ENCODE measurements at regions not wholly inside any gene's neighbourhood (a gene's known extent, or its start where the extent isn't known, plus 50 kb on each side); places are given as distances from the start of the nearest gene placed in this dataset.

DNA sequence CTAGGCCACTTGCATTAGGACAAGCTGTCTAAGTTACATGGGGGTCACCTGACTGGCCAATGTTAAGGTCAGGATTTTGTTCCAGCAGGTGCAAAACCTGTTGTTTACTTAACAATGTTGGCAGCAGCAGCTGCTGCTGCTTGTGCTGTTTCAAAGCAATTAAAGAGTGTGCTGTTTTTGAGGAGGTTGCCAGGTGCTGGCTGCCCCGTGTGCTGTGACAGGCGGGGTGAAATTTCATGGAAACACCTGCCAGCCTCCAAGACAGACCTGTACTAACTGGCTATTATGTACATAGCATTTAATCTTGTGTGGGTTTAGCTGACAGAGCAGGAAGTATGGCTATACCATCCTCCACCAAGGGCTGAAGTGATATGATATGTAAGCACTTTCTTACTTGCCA lies 224.9 kb downstream of the ASXL3 start:
- H3K4me3 ChIP-seq, result no peak overlapping the region
- H3K27ac ChIP-seq, result no peak overlapping the region
- TF ChIP-seq, protein P1, sequence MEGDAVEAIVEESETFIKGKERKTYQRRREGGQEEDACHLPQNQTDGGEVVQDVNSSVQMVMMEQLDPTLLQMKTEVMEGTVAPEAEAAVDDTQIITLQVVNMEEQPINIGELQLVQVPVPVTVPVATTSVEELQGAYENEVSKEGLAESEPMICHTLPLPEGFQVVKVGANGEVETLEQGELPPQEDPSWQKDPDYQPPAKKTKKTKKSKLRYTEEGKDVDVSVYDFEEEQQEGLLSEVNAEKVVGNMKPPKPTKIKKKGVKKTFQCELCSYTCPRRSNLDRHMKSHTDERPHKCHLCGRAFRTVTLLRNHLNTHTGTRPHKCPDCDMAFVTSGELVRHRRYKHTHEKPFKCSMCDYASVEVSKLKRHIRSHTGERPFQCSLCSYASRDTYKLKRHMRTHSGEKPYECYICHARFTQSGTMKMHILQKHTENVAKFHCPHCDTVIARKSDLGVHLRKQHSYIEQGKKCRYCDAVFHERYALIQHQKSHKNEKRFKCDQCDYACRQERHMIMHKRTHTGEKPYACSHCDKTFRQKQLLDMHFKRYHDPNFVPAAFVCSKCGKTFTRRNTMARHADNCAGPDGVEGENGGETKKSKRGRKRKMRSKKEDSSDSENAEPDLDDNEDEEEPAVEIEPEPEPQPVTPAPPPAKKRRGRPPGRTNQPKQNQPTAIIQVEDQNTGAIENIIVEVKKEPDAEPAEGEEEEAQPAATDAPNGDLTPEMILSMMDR (IDR thresholded peaks at IDR 0.05), result no peak
- no peak for DNase-seq (ENCODE audit: low spot score)
